ENCODE measurements at regions not wholly inside any gene's neighbourhood (a gene's known extent, or its start where the extent isn't known, plus 50 kb on each side); places are given as distances from the start of the nearest gene placed in this dataset.
"Not testable (repeated sequence)": the region's sequence is repeated elsewhere in the genome, so short reads cannot be mapped to it uniquely, and the experiment has no call there.

GRCh38 chr3:26012241-26012745, 222.4 kb downstream of the OXSM start:
- no peak for DNase-seq
- intact Hi-C loops (cut with DNase I) = no loop called here
- no peak for ATAC-seq (ENCODE audit: poor library complexity)

- no peak for ATAC-seq (ENCODE audit: poor library complexity)
- intact Hi-C loops (cut with DNase I) = no loop called here
- no peak for DNase-seq
These were observed 225.9 kb downstream of the OXSM start for GRCh38 chr3:26015752-26016151.

DNA sequence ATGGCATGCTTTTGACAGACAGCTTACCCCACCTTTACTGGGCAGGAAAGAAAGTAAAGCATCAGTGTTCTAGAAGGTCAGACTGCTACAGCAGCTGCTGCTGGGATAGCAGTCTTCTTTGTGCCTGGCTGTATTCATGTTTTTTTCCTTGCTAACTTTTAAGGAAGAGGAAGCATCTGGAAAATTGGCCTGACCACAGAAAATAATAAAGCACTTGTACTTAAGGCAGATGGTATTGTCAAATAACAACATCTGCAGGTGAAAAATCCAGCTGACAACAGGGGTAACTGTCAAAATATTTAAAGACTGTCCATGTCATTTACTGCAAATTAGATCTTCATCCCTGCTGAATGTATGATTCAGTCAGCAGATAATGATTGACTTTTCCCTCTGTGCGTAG, 229.0 kb downstream of the OXSM start:
- ATAC-seq (ENCODE audit: poor library complexity) = no peak

GRCh38 chr3:26024206-26024605, 234.3 kb downstream of the OXSM start:
- ATAC-seq (ENCODE audit: poor library complexity); intact Hi-C loops (cut with DNase I); DNase-seq: not testable (repeated sequence)

More for the DNA sequence above, 229.0 kb downstream of the OXSM start:
- no peak for DNase-seq
- intact Hi-C loops (cut with DNase I) = no loop called here

DNA sequence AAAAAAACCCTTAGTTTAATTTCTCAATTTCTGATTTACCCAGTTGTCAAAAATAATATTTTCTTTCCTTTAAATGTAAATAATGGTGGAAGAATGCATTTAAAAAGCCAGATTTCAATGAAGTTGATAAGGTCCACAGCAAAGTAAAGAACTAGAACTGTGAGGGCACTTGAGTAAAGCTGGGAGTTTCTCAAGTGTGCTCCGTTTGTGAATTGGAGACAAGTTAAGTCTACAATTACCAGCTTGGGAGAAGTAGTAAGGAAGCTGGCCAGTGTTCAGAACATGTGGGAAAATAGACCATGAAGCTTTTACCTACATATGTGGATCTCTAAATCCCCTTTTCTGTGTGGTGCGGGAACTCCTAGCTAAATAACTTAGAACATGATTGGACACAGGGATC, 239.4 kb downstream of the OXSM start:
- DNase-seq = no peak
- intact Hi-C loops (cut with DNase I) = no loop called here
- ATAC-seq (ENCODE audit: poor library complexity) = no peak

- DNase-seq; intact Hi-C loops (cut with DNase I); ATAC-seq (ENCODE audit: poor library complexity): not testable (repeated sequence)
These were observed 252.2 kb downstream of the OXSM start for GRCh38 chr3:26042126-26042525.

GRCh38 chr3:26049951-26050350, 260.1 kb downstream of the OXSM start:
- intact Hi-C loops (cut with DNase I) = no loop called here
- no peak for DNase-seq
- ATAC-seq (ENCODE audit: poor library complexity) = no peak

DNA sequence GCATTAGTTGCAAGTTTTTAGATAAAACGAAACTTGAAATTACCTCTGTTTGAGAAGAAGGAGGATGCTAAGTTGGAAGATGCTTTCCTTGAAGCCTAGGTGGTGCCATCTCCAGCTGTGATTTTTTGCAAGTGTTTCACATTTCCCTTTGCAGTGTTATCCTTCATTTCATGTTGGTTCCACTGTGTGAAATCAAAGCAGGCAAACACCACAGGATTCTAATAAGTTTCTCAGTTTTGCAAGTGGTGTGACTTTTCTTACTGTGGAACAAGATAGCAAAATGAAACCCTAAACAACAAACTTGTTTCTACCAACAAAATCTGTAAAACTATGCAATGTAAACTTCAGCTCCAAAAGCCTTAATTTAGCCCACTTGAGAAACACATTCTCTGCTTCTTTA, 260.9 kb downstream of the OXSM start:
- intact Hi-C loops (cut with DNase I) = no loop called here
- no peak for DNase-seq
- no peak for ATAC-seq (ENCODE audit: poor library complexity)

DNA sequence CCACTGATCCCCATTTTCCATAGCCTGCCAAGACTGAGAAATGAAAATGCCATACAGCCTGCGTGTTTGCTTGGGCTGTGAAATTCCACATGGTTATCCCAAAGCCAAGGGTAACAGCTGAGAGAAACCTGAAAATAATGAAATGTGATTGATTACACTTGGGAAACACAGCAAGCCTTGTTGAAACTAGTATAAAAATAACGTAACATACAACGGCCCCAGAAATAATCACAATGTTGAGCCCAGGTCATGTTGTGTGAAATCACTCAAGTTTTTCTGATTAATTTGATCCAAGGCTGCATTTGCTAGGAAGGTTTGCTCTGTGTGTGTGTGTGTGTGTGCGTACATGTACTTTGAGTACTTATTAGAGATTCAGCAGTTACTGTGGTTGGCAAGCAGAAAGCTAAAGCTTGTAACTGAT, 269.0 kb downstream of the OXSM start:
- intact Hi-C loops (cut with DNase I) = no loop called here
- no peak for DNase-seq
- ATAC-seq (ENCODE audit: poor library complexity) = no peak

DNA sequence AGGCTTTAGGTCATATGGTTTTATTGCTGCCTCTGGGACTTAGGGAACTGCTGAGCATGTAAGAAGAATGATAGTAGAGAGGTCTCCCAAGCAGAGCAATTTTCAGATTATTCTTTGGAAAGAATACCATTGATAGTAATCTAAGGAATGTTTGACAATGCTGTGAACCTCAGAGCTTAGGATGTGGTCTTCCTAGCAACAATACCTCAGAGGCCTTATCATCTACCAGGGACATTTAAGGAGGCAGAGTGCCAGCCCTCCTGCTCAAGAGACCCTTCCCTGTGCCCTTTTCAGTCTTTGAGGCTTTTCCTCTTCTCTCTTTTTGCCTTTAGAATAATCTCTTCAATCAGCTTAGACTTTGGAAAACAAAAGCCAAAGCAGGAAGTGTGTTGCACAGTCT, 272.1 kb downstream of the OXSM start:
- no peak for DNase-seq
- ATAC-seq (ENCODE audit: poor library complexity) = no peak
- intact Hi-C loops (cut with DNase I) = no loop called here

GRCh38 chr3:26064297-26064696, 274.4 kb downstream of the OXSM start:
- DNase-seq (no peak), ATAC-seq (ENCODE audit: poor library complexity) (no peak)
- intact Hi-C loops (cut with DNase I) = no loop called here

- DNase-seq (peak; percentile 65), ATAC-seq (ENCODE audit: poor library complexity) (peak; percentile 96)
- intact Hi-C loops (cut with DNase I) = no loop called here
These were observed 279.0 kb downstream of the OXSM start for GRCh38 chr3:26068890-26069289.

- intact Hi-C loops (cut with DNase I) = no loop called here
- ATAC-seq (ENCODE audit: poor library complexity) (no peak), DNase-seq (no peak)
These were observed 281.0 kb downstream of the OXSM start for GRCh38 chr3:26070854-26071253.

DNA sequence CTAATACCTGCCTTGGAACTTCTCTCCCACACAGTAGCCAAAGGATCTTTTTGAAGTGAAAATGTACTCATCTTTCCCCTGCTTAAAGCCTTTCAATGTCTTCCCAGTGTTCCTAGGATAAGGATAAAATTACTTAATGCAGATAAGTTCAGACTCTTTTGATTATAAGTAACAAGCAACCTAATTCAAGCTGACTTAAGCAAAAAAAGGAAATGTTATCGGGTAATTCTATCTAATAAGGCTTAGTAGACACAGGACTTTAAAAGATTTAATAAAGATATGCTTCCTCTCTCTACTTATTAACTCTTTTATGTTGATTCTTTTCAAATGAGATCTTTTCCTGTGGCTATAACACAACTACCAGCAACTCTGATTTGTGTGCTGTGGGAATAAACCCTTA, 284.2 kb downstream of the OXSM start:
- ATAC-seq (ENCODE audit: poor library complexity) = no peak
- DNase-seq = no peak

DNA sequence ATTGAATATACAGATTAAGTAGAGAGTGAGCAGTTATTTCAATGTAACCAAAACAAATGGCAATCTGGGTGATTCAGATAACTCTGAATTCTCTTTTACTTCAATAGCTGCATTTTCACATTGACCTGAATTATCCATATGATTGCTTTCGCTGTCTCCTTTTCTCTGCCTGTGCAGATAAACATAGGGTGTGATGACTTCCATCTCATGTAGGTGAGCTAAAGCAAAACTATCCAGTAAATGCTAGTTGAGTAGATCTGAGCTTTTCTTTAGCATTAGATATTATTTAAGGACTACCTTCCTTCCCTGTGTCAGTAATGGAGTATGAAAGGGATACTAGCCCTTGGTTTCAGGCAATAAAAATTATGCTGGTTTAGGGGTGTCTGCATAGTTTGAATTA, 288.6 kb downstream of the OXSM start:
- intact Hi-C loops (cut with DNase I) = no loop called here
- ATAC-seq (ENCODE audit: poor library complexity) (no peak), DNase-seq (no peak)

More for the DNA sequence above, 284.2 kb downstream of the OXSM start:
- intact Hi-C loops (cut with DNase I) = no loop called here

DNA sequence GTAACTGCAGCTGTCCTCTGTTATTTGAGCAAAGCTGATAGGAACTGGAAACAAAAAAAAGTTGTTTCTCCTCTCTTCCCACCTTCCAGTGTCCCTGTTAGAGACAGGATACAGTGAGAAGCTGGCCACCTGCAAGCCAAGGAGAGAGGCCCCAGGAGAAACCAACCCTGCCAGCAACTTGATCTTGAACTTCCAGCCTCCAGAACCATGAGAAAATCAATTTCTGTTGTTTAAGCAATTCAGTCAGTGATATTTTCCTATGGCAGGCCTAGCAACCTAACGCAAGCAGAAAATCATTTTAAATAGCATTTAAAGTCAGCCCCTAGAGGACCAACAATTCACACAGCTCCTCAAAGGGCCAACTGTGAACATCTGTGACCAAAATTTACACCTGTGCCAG, 291.3 kb downstream of the OXSM start:
- DNase-seq (no peak), ATAC-seq (ENCODE audit: poor library complexity) (no peak)
- intact Hi-C loops (cut with DNase I) = no loop called here

- DNase-seq = no peak
- ATAC-seq (ENCODE audit: poor library complexity) = no peak
- intact Hi-C loops (cut with DNase I) = no loop called here
These were observed 291.9 kb downstream of the OXSM start for GRCh38 chr3:26081806-26082205.

DNA sequence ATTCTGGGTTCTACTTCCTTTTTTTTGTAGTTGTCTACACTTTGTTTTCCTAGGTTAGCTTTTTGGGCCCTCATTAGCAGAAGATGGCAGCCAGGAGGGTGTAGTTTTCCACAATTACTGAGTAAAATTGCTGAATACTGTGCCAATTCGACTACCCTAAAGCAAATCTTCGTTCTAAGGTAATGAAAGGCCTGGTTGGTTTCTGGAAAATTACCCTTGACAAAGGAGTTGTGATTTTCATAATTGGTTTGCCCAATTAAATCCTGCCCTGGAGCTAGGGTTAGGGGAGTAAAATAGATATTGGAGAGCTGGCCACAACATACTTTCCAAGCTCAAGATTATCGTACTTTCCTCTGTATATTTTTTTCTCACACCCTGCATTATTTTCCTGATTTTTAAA, 293.0 kb downstream of the OXSM start:
- intact Hi-C loops (cut with DNase I) = no loop called here
- ATAC-seq (ENCODE audit: poor library complexity) (no peak), DNase-seq (no peak)

DNA sequence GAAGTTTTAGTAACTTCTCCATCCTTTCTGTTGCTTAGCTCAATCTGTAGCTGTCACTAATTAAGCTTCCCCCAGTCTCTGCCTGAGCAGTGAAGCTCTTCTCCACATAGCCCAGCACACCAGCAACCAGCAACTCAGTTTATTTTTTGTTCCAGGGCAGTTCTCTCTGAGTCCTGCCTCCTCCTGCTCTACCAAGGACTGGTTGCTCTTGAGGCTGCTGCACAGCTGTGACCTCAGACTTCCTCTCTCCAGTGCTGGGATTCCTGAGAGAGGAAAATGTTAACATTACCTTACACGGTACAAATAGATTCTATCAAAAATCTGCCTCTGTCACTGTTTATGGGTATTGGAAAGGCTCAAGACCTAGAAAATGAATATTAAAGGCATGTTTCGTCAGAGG, 294.7 kb downstream of the OXSM start:
- intact Hi-C loops (cut with DNase I) = no loop called here
- ATAC-seq (ENCODE audit: poor library complexity) = peak; percentile 48

DNA sequence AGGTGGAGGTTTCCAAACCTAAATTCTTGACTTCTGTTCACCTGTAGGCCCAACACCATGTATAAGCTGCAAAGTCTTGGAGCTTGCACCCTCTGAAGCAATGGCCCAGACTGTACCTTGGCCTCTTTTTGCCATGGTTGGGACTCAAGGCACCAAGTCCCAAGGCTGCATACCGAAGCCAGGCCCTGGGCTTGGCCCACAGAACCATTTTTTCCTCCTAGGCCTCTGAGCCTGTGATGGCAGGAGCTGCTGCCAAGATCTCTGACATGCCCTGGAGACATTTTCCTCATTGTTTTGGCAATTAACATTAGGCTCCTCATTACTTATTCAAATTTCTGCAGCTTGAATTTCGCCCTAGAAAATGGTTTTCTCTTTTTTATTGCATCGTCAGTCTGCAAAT, 297.9 kb downstream of the OXSM start:
- DNase-seq (no peak), ATAC-seq (ENCODE audit: poor library complexity) (no peak)
- intact Hi-C loops (cut with DNase I) = no loop called here

More for the DNA sequence above, 294.7 kb downstream of the OXSM start:
- no peak for DNase-seq

DNA sequence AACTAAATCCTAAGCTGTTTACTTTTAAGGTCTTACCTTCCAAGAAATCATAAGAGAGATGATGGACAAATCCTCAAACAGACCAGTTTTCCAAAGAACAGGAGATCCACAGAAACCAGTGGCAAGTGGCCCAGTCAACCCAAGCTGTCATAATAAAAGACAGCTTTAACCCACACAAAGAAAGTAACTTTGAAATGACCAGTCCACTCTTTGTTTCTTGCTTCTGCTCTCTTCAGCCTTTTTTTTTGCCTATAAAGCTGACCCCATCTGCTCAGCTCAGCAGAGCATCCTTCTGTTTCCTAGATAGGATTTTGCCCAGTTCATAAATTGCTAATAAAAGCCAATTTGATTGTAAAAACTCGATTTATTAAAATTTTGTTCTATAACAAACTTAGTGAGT, 299.4 kb downstream of the OXSM start:
- intact Hi-C loops (cut with DNase I) = no loop called here
- ATAC-seq (ENCODE audit: poor library complexity) (no peak), DNase-seq (no peak)
